Psoas muscle (tissue), 7 donors: ENCODE measurements at regions not wholly inside any gene's neighbourhood (a gene's known extent, or its start where the extent isn't known, plus 50 kb on each side); places are given as distances from the start of the nearest gene placed in this dataset.

Experiments used
- ATAC-seq, 4 donors: fragments of 200-7000 bp; cut with Tn5 transposase; one replicate each; pipeline ENCODE4 v1.9.1; 2020; ENCODE audit warnings: moderate library complexity in 3 of 4, mild to moderate bottlenecking in 2 of 4
- DNase-seq, 2 donors: peaks; one replicate each; pipeline ENCODE4 v3.0.0-alpha.2; 2020
- H3K27ac ChIP-seq: fragments of 200-600 bp; one replicate; pipeline ENCODE4 v1.8.0; 2022
- H3K27me3 ChIP-seq, 3 donors: fragments of 200-600 bp in 1 of 3; one replicate each; pipeline versions ENCODE4 v1.6.1 to v1.8.0; 2013 to 2022; ENCODE audit warnings: low read length in 2 of 3, mild to moderate bottlenecking in 2 of 3, moderate library complexity in 1 of 3; ENCODE audit not compliant: insufficient read depth in 3 of 3
- H3K36me3 ChIP-seq, 2 donors: fragments of 200-600 bp in 1 of 2; one replicate each; pipeline versions ENCODE4 v1.6.1 to v1.8.0; 2013 to 2022; ENCODE audit warnings: low read depth in 1 of 2, mild to moderate bottlenecking in 1 of 2, moderate library complexity in 1 of 2; ENCODE audit not compliant: insufficient read depth in 1 of 2
- H3K4me1 ChIP-seq: fragments of 200-600 bp; one replicate; pipeline ENCODE4 v1.8.0; 2022
- H3K4me3 ChIP-seq: fragments of 200-600 bp; one replicate; pipeline ENCODE4 v1.8.0; 2022; ENCODE audit warnings: mild to moderate bottlenecking
- H3K9me3 ChIP-seq: fragments of 200-600 bp; one replicate; pipeline ENCODE4 v1.8.0; 2022
- CTCF ChIP-seq: fragments of 200-600 bp; IDR thresholded peaks from one replicate; pipeline ENCODE4 v1.8.0; 2022; ENCODE audit warnings: antibody characterized with exemption
- WGBS, 3 donors: extraction: QIAGEN DNeasy Blood & Tissue Kit; methylation state at CpG; one replicate each; pipeline versions ENCODE4 v1.1.6 to v1.1.7; 2013; 5-methylcytosine and 5-hydroxymethylcytosine counted together
- intact Hi-C, 2 donors: fragments of 100-400 bp; cut with DNase I; formaldehyde crosslinking; loops; one replicate each; pipeline versions ENCODE4 v1.11.0 to v1.14.2; 2022
- donor health status: healthy with polysubstance abuse.
- donor health status: DM: no; HTN: no; CAD: no; lungs with moderate emphysema.
- donor health status: Bipolar disorder and iron deficiency.
- donor health status: healthy.
- donor health status: DM: yes; HTN: yes; CAD: no.
- donor health status: DM: no; HTN: no; CAD: no.
- donor health status: DM: yes; HTN: yes; CAD: no.

GRCh38 chr1:83015163-83015562 is 983.8 kb downstream of the TTLL7 start:
- TF ChIP-seq CTCF, result no peak
- Histone ChIP-seq H3K4me1 (no peaks in the 10 kb centered on the region), H3K27me3 (no peaks in the 10 kb centered on the region), H3K27ac (no peak overlapping the region), H3K36me3 (no peaks in the 10 kb centered on the region), H3K9me3 (no peaks in the 10 kb centered on the region), H3K4me3 (no peak overlapping the region)
- ATAC-seq (no peak), DNase-seq (no peak)
- 87 to 92% (median 89%) methylated on average over 2 of the region's 2 CpGs for WGBS, 3 donors
- intact Hi-C loops, result no loop called here

GRCh38 chr1:83012950-83013349 is 986.0 kb downstream of the TTLL7 start:
- H3K36me3 ChIP-seq, result no peaks in the 10 kb centered on the region
- TF ChIP-seq CTCF, result no peak
- no peaks in the 10 kb centered on the region for H3K27me3 ChIP-seq
- ATAC-seq (no peak), DNase-seq (no peak)
- no peak overlapping the region for H3K27ac ChIP-seq
- no peaks in the 10 kb centered on the region for H3K4me1 ChIP-seq
- intact Hi-C loops, result no loop called here
- H3K9me3 ChIP-seq, result no peaks in the 10 kb centered on the region
- H3K4me3 ChIP-seq, result no peak overlapping the region

- ATAC-seq, result no peak
- Histone ChIP-seq H3K36me3 (no peaks in the 10 kb centered on the region), H3K9me3 (no peaks in the 10 kb centered on the region), H3K27me3 (no peaks in the 10 kb centered on the region), H3K4me1 (no peaks in the 10 kb centered on the region), H3K4me3 (no peak overlapping the region), H3K27ac (no peak overlapping the region)
- intact Hi-C loops, result no loop called here
- TF ChIP-seq CTCF, result no peak
- 79 to 92% (median 87%) methylated on average over 1 of the region's 1 CpG for WGBS, 3 donors
- no peak for DNase-seq
These were observed 987.7 kb downstream of the TTLL7 start for GRCh38 chr1:83011265-83011664.

- no peak for TF ChIP-seq CTCF
- H3K27me3 ChIP-seq, result no peaks in the 10 kb centered on the region
- H3K27ac ChIP-seq, result no peak overlapping the region
- intact Hi-C loops, result no loop called here
- 87 to 89% (median 88%) methylated on average over 3 of the region's 3 CpGs for WGBS, 3 donors
- DNase-seq (no peak), ATAC-seq (no peak)
- H3K9me3 ChIP-seq, result no peaks in the 10 kb centered on the region
- H3K4me1 ChIP-seq, result no peaks in the 10 kb centered on the region
- no peaks in the 10 kb centered on the region for H3K36me3 ChIP-seq
- H3K4me3 ChIP-seq, result no peak overlapping the region
These were observed 992.7 kb downstream of the TTLL7 start for GRCh38 chr1:83006271-83006670.

GRCh38 chr1:83000286-83000685 is 998.6 kb downstream of the TTLL7 start:
- WGBS, 3 donors, result 88 to 91% (median 90%) methylated on average over 4 of the region's 4 CpGs
- TF ChIP-seq CTCF, result no peak
- no peaks in the 10 kb centered on the region for H3K27me3 ChIP-seq
- no peaks in the 10 kb centered on the region for H3K4me1 ChIP-seq
- DNase-seq (no peak), ATAC-seq (no peak)
- intact Hi-C loops, result no loop called here
- H3K27ac ChIP-seq, result no peak overlapping the region
- H3K36me3 ChIP-seq, result no peaks in the 10 kb centered on the region
- H3K9me3 ChIP-seq, result no peaks in the 10 kb centered on the region
- H3K4me3 ChIP-seq, result no peak overlapping the region
